Liver (tissue), 3 donors: ENCODE measurements at regions not wholly inside any gene's neighbourhood (a gene's known extent, or its start where the extent isn't known, plus 50 kb on each side); places are given as distances from the start of the nearest gene placed in this dataset.

Experiments used
- ATF3 ChIP-seq: IDR thresholded peaks from 2 replicates; pipeline ENCODE4 v1.6.1; 2016; ENCODE audit warnings: antibody characterized with exemption
- CTCF ChIP-seq: fragments of 150-350 bp; IDR thresholded peaks from 2 replicates; pipeline ENCODE4 v1.5.1; 2017; ENCODE audit warnings: improper control_type of control experiment, low read depth, low read length; ENCODE audit not compliant: missing input control
- EGR1 ChIP-seq, 2 donors: IDR thresholded peaks; 2 replicates each; pipeline ENCODE4 v1.6.1; 2016 to 2018; ENCODE audit warnings: antibody characterized with exemption in 2 of 2, low read depth in 2 of 2
- GABPA ChIP-seq, 2 donors: IDR thresholded peaks in 1 of 2; conservative IDR thresholded peaks in 1 of 2; 2 replicates each; pipeline ENCODE4 v1.6.1; 2016; ENCODE audit warnings: antibody characterized with exemption in 2 of 2, mild to moderate bottlenecking in 1 of 2, moderate library complexity in 1 of 2
- MAX ChIP-seq: IDR thresholded peaks from 2 replicates; pipeline ENCODE4 v1.6.1; 2016; ENCODE audit warnings: antibody characterized with exemption
- RAD21 ChIP-seq, 2 donors: IDR thresholded peaks; 2 replicates each; pipeline ENCODE4 v1.6.1; 2016; ENCODE audit warnings: antibody characterized with exemption in 2 of 2, mild to moderate bottlenecking in 2 of 2
- REST ChIP-seq: IDR thresholded peaks from 2 replicates; pipeline ENCODE4 v1.6.1; 2016; ENCODE audit warnings: antibody characterized with exemption, mild to moderate bottlenecking
- SP1 ChIP-seq: IDR thresholded peaks from 2 replicates; pipeline ENCODE4 v1.6.1; 2018; ENCODE audit warnings: antibody characterized with exemption, mild to moderate bottlenecking
- TAF1 ChIP-seq: conservative IDR thresholded peaks from 2 replicates; pipeline ENCODE4 v1.6.1; 2016; ENCODE audit warnings: antibody characterized with exemption, mild to moderate bottlenecking
- YY1 ChIP-seq: IDR thresholded peaks from 2 replicates; pipeline ENCODE4 v1.6.1; 2016; ENCODE audit warnings: antibody characterized with exemption, mild to moderate bottlenecking
- donor health status: healthy.
- donor health status: healthy.

- TF ChIP-seq RAD21 (IDR thresholded peaks at IDR 0.05) (no peak), CTCF (no peak), REST (no peak), MAX (no peak), TAF1 (no peak), YY1 (no peak), EGR1 (IDR thresholded peaks at IDR 0.05; ENCODE audit: low read depth in 2 of 2) (no peak), SP1 (no peak), GABPA (IDR thresholded peaks at IDR 0.05 in 1 of 2, conservative IDR thresholded peaks at IDR 0.05 in 1 of 2) (no peak), ATF3 (no peak)
These were observed 1145.2 kb upstream of the GJE1 start for GRCh38 chr6:140987364-140988155.
